GM12865 (cell line): ENCODE measurements at regions not wholly inside any gene's neighbourhood (a gene's known extent, or its start where the extent isn't known, plus 50 kb on each side); places are given as distances from the start of the nearest gene placed in this dataset.

Source experiments
- DNase-seq: peaks from one replicate; pipeline ENCODE4 v3.0.0; 2010; ENCODE audit warnings: low read depth
- H3K4me3 ChIP-seq: 2 replicates; pipeline ENCODE4 v1.5.1; 2011; ENCODE audit warnings: mild to moderate bottlenecking, low read depth, low read length, control low read depth
- TF ChIP-seq, protein P1 (sequence below): IDR thresholded peaks from 2 replicates; pipeline ENCODE4 v1.5.1; 2011; ENCODE audit warnings: low read length, control low read depth, low read depth, inconsistent platforms; ENCODE audit not compliant: insufficient read depth; ENCODE audit errors: missing control alignments

DNA sequence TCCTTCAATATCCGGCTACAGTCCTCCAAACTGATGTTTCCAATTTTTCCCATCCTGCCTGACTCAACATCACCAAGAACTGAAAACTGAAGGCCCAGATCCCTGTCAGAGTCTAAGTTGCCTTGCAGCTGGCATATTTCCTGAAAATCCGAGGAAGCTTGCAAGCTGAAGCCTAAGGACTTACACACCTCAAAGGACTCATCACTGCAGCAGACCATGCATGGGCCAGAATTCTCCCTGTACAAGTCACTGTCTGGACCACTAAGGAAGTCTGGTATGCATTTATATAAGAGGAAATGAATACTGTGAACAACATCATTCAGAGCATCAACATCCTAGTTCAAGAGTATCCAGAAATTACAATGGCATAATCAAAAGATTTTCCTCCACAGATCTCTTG is 548.8 kb upstream of the MDFIC2 start:
- H3K4me3 ChIP-seq, result no peak overlapping the region
- DNase-seq, result no peak
- TF ChIP-seq, protein P1, sequence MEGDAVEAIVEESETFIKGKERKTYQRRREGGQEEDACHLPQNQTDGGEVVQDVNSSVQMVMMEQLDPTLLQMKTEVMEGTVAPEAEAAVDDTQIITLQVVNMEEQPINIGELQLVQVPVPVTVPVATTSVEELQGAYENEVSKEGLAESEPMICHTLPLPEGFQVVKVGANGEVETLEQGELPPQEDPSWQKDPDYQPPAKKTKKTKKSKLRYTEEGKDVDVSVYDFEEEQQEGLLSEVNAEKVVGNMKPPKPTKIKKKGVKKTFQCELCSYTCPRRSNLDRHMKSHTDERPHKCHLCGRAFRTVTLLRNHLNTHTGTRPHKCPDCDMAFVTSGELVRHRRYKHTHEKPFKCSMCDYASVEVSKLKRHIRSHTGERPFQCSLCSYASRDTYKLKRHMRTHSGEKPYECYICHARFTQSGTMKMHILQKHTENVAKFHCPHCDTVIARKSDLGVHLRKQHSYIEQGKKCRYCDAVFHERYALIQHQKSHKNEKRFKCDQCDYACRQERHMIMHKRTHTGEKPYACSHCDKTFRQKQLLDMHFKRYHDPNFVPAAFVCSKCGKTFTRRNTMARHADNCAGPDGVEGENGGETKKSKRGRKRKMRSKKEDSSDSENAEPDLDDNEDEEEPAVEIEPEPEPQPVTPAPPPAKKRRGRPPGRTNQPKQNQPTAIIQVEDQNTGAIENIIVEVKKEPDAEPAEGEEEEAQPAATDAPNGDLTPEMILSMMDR, result no peak

DNA sequence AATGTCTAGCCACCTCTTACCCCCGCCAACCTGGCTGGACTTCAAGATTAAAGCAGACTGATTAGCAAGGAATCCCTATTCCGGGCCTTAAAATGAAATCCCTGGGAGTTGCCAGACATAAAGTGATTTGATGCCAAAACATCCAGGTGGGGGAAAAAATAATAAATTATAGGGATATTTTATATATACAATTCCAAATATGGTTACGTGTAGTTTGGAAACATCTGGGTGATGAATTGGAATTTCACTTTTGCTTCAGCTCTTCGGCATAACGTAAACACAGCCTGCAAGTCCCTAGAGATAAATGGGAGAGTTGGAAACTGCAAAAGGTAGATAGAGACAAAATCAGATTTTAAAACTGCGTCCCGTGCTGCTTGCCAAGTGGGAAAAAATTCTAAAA is 545.5 kb upstream of the MDFIC2 start:
- H3K4me3 ChIP-seq, result no peak overlapping the region
- TF ChIP-seq, protein P1, result no peak

DNA sequence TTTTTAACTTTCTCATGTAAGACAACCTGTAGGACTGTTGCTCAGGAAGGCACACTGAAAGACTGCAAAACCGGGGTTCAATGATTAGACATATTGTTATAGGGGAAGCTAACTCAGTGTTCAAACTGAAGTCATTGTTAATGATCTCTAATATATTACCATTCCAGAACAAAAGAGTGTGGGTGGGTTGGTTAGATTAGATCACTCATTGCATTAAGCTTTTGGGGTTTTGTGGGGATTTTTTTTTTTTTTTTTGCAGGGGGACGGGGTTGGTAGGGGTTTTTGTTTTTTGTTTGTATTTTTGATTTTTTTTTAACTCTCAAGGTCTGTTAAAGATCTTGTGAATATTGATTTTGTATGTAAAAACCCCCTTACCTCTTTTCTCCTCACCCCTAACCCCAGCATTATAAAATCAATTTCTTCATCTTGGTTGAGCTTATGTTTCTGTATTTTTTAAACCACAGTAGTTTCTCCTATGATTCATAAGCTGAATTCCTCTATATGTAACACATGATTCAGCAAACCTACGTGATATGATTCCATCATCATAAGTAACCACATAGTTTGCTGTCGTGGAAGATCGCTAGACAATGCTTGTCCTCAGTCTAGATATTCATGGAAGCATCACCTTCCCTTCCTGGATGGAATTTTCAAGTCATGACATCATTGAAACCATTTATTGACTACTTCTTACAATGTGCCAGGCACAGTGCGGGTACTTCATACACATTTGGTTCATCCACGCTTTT is 544.1 kb upstream of the MDFIC2 start:
- TF ChIP-seq, protein P1, result no peak
- peak; percentile 5 for DNase-seq
- no peak overlapping the region for H3K4me3 ChIP-seq

More for the DNA sequence above, 545.5 kb upstream of the MDFIC2 start:
- DNase-seq, result no peak

DNA sequence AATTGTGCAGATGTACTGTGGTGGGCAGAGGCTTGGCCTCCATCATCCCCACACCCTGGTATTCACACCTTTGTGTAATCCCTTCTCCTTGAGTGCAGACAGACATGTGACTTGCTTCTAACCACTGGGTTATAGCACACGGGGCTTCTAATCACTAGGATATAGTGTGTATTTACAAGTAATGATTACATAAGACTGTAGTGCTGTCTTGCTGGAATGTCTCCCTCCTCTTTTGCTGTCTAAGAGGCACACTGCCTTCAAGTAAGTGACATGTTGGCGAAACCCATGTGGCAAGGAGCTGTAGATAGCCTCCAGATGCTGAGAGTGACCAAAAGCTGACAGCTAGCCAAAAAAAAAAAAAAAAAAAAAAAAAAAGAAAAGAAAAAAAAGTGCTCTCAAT is 542.7 kb upstream of the MDFIC2 start:
- no peak overlapping the region for H3K4me3 ChIP-seq
- no peak for DNase-seq
- TF ChIP-seq, protein P1, result no peak

DNA sequence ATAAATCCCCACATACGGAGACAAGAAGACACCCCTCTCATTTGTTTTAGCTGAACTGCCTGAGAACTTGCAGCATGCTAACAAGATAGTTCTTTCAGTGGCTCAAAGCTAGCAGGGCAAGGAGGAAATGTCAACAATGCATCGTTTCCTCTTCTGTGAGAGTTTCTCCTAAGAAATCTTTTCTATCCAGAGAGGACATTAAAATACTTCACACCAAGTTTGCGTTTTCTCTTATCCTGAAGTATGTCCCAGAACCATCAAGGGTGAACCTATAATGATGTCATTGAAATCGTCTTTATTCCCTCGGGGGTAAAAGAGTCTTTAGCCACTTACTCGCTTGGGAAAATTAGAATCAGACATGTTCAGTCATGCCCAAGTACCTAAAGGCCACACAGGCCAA is 541.7 kb upstream of the MDFIC2 start:
- H3K4me3 ChIP-seq, result no peak overlapping the region
- TF ChIP-seq, protein P1, result no peak
- peak; percentile 6 for DNase-seq

DNA sequence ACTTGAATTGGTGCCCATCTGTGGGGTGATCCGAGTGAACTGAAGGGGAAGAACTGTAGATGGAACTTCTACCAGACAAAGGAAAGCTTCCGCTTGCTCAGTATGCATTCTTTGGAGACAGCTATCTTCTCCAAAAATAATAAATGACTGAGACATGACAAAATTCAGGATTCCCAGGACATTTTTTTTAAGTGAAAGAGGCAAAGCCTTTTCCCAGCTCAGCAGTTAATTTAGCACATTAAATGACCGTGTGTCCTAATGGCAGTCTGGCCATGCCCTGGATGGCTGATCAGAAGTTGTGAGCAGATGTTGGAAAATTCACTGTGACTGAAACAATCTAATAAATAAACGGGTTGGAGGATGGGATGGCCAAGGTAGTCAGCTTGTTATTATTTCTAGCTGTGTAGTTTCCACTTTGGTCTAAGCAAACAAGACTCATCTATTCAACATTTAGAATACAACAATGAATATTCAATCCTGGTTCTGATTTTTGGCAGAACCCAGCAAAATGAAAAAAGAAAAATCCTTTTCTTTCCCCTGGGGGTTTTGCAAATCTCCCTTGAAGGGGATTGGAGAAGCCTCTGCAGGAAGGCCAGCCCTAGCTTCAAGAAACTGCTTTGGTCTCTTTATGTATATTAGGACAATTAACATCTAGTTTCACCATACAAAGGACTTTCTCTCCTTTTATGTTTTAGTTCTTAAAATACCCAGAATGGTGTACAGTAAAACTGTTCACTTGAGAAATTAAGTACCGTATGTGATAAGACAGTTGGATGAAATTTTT is 540.9 kb upstream of the MDFIC2 start:
- H3K4me3 ChIP-seq, result no peak overlapping the region
- no peak for DNase-seq
- TF ChIP-seq, protein P1, result no peak
